WTC11 (cell line): ENCODE measurements at regions not wholly inside any gene's neighbourhood (a gene's known extent, or its start where the extent isn't known, plus 50 kb on each side); places are given as distances from the start of the nearest gene placed in this dataset.

Source experiments
- ATAC-seq: fragments of 200-7000 bp; cut with Tn5 transposase; 2 replicates; pipeline ENCODE4 v1.10.0; 2021; ENCODE audit warnings: mild to moderate bottlenecking, moderate library complexity
- CTCF ChIA-PET: fragments of 300-600 bp; sonication (Branson Sonifier 250); formaldehyde crosslinking; loops from one replicate; lab custom pipeline; 2021; ENCODE audit warnings: antibody characterized with exemption; lab: Charles Lee
- POLR2A ChIA-PET: fragments of 350-600 bp; sonication (Branson Sonifier 250); formaldehyde crosslinking; loops from one replicate; lab custom pipeline; 2021; ENCODE audit warnings: antibody characterized with exemption; lab: Charles Lee
- DNase-seq: peaks from one replicate; pipeline ENCODE4 v3.0.0; 2021; ENCODE audit warnings: low spot score
- H3K27ac Mint-ChIP-seq: 2 replicates; pipeline ENCODE4 v1.8.0; 2021; ENCODE audit warnings: mixed read lengths
- H3K27me3 Mint-ChIP-seq: 2 replicates; pipeline ENCODE4 v1.8.0; 2021; ENCODE audit warnings: low read depth, mild to moderate bottlenecking, moderate library complexity, mixed read lengths
- H3K36me3 Mint-ChIP-seq: 2 replicates; pipeline ENCODE4 v1.8.0; 2021; ENCODE audit warnings: mixed read lengths
- H3K4me1 Mint-ChIP-seq: 2 replicates; pipeline ENCODE4 v1.8.0; 2022; ENCODE audit warnings: mixed read lengths
- H3K4me3 Mint-ChIP-seq: 2 replicates; pipeline ENCODE4 v1.8.0; 2021; ENCODE audit warnings: mild to moderate bottlenecking, moderate library complexity, mixed read lengths
- H3K9me3 Mint-ChIP-seq: 2 replicates; pipeline ENCODE4 v1.8.0; 2021; ENCODE audit warnings: mixed read lengths
- E2F5 ChIP-seq: sonication (generic); formaldehyde crosslinking; IDR thresholded peaks from 2 replicates; pipeline ENCODE4 v1.8.1; 2022; ENCODE audit warnings: mild to moderate bottlenecking, moderate library complexity, missing genetic modification reagents
- HMGA2 ChIP-seq: fragments of 250-450 bp; sonication (Bioruptor Pico); IDR thresholded peaks from 2 replicates; pipeline ENCODE4 v1.4.0; 2021; ENCODE audit warnings: mild to moderate bottlenecking, moderate library complexity
- IRF1 ChIP-seq: sonication (generic); formaldehyde crosslinking; IDR thresholded peaks from 2 replicates; pipeline ENCODE4 v1.8.0; 2023; ENCODE audit warnings: missing genetic modification reagents
- MXD4 ChIP-seq: fragments of 250-450 bp; sonication (Bioruptor Pico); IDR thresholded peaks from 2 replicates; pipeline ENCODE4 v1.8.0; 2021; ENCODE audit warnings: mild to moderate bottlenecking, moderate library complexity, borderline replicate concordance
- NFE2L1 ChIP-seq: sonication (generic); formaldehyde crosslinking; IDR thresholded peaks from 2 replicates; pipeline ENCODE4 v1.8.1; 2023; ENCODE audit warnings: missing genetic modification reagents
- RELA ChIP-seq: sonication (generic); formaldehyde crosslinking; IDR thresholded peaks from 2 replicates; pipeline ENCODE4 v1.8.1; 2022; ENCODE audit warnings: missing genetic modification reagents, mild to moderate bottlenecking, borderline replicate concordance
- ZNF121 ChIP-seq: sonication (generic); formaldehyde crosslinking; IDR thresholded peaks from 2 replicates; pipeline ENCODE4 v1.8.0; 2023; ENCODE audit warnings: missing genetic modification reagents
- ZNF219 ChIP-seq: sonication (generic); formaldehyde crosslinking; IDR thresholded peaks from 2 replicates; pipeline ENCODE4 v1.8.0; 2023; ENCODE audit warnings: missing genetic modification reagents, mild to moderate bottlenecking, borderline replicate concordance
- ZNF232 ChIP-seq: sonication (generic); formaldehyde crosslinking; IDR thresholded peaks from 2 replicates; pipeline ENCODE4 v1.8.0; 2022; ENCODE audit warnings: mild to moderate bottlenecking, missing genetic modification reagents
- ZNF396 ChIP-seq: fragments of 250-450 bp; sonication (Bioruptor Pico); IDR thresholded peaks from 2 replicates; pipeline ENCODE4 v1.8.0; 2021; ENCODE audit warnings: mild to moderate bottlenecking, moderate library complexity, borderline replicate concordance
- ZSCAN18 ChIP-seq: fragments of 250-450 bp; sonication (Bioruptor Pico); IDR thresholded peaks from 2 replicates; pipeline ENCODE4 v2.1.2; 2022; ENCODE audit warnings: mild to moderate bottlenecking, moderate library complexity
- TF ChIP-seq, protein P1 (sequence below): sonication (generic); formaldehyde crosslinking; IDR thresholded peaks from 2 replicates; pipeline ENCODE4 v1.8.1; 2022; ENCODE audit warnings: low read depth, mild to moderate bottlenecking, moderate library complexity, missing genetic modification reagents, borderline replicate concordance
- TF ChIP-seq, protein P2 (sequence below): sonication (generic); formaldehyde crosslinking; conservative IDR thresholded peaks from 2 replicates; pipeline ENCODE4 v1.8.1; 2022; ENCODE audit warnings: mild to moderate bottlenecking, missing genetic modification reagents
- TF ChIP-seq, protein P3 (sequence below): fragments of 250-450 bp; sonication (Bioruptor Pico); IDR thresholded peaks from 2 replicates; pipeline ENCODE4 v1.8.0; 2021; ENCODE audit warnings: mild to moderate bottlenecking
- TF ChIP-seq, protein P4 (sequence below): sonication (generic); formaldehyde crosslinking; IDR thresholded peaks from 2 replicates; pipeline ENCODE4 v1.8.0; 2022; ENCODE audit warnings: missing genetic modification reagents

- no peak for TF ChIP-seq HMGA2 (CRISPR knock-in tag)
- TF ChIP-seq, protein P1, sequence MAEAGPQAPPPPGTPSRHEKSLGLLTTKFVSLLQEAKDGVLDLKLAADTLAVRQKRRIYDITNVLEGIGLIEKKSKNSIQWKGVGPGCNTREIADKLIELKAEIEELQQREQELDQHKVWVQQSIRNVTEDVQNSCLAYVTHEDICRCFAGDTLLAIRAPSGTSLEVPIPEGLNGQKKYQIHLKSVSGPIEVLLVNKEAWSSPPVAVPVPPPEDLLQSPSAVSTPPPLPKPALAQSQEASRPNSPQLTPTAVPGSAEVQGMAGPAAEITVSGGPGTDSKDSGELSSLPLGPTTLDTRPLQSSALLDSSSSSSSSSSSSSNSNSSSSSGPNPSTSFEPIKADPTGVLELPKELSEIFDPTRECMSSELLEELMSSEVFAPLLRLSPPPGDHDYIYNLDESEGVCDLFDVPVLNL (CRISPR knock-in tag): no peak
- TF ChIP-seq, protein P2, sequence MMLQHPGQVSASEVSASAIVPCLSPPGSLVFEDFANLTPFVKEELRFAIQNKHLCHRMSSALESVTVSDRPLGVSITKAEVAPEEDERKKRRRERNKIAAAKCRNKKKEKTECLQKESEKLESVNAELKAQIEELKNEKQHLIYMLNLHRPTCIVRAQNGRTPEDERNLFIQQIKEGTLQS: no peak
- TF ChIP-seq, protein P3, sequence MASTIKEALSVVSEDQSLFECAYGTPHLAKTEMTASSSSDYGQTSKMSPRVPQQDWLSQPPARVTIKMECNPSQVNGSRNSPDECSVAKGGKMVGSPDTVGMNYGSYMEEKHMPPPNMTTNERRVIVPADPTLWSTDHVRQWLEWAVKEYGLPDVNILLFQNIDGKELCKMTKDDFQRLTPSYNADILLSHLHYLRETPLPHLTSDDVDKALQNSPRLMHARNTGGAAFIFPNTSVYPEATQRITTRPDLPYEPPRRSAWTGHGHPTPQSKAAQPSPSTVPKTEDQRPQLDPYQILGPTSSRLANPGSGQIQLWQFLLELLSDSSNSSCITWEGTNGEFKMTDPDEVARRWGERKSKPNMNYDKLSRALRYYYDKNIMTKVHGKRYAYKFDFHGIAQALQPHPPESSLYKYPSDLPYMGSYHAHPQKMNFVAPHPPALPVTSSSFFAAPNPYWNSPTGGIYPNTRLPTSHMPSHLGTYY (CRISPR knock-in tag): no peak
- TF ChIP-seq IRF1 (CRISPR knock-in tag): no peak
- no peak for TF ChIP-seq ZNF121 (CRISPR knock-in tag)
- no peak for TF ChIP-seq E2F5
- H3K4me1 Mint-ChIP-seq: peaks cover 26% of the 10 kb centered on the region
- POLR2A ChIA-PET: no interaction called here
- H3K27me3 Mint-ChIP-seq: peaks cover 3% of the 10 kb centered on the region; the same call in 1 of the 2 replicates
- H3K36me3 Mint-ChIP-seq: peaks cover 9% of the 10 kb centered on the region
- ATAC-seq (no peak), DNase-seq (no peak)
- no peak overlapping the region for H3K4me3 Mint-ChIP-seq
- H3K27ac Mint-ChIP-seq: no peak overlapping the region
- CTCF ChIA-PET: no interaction called here
- H3K9me3 Mint-ChIP-seq: peaks cover 18% of the 10 kb centered on the region
These were observed 195.5 kb upstream of the C9orf72 start for GRCh38 chr9:27768781-27769180.

DNA sequence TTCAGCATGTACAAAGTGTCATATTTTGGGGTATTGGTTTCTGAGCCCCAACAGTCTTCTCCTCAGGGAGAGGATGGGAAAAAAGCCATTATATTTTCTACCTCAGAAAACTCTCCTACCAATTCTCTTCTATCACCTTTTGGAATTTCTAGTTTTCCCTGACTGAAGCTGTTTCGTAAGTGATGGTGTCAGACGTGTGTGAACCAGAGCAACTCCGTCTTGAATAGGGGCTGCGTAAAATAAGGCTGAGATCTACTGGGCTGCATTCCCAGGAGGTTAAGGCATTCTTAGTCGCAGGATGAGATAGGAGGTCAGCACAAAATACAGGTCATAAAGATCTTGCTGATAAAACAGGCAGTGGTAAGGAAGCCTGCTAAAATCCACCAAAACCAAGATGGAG lies 197.3 kb upstream of the C9orf72 start:
- CTCF ChIA-PET: no interaction called here
- 0 out of 2 replicates have a peak, but pooled peaks cover 6% of the 10 kb centered on the region for H3K36me3 Mint-ChIP-seq
- H3K27ac Mint-ChIP-seq: no peak overlapping the region
- DNase-seq: no peak
- no peaks in the 10 kb centered on the region for H3K27me3 Mint-ChIP-seq
- POLR2A ChIA-PET: no interaction called here
- H3K9me3 Mint-ChIP-seq: peaks cover 12% of the 10 kb centered on the region
- no peak overlapping the region for H3K4me3 Mint-ChIP-seq
- TF ChIP-seq ZNF396 (CRISPR knock-in tag) (peak; percentile 64; the same call in 1 of the 2 replicates), NFE2L1 (CRISPR knock-in tag) (no peak), ZSCAN18 (CRISPR knock-in tag) (0 out of 2 replicates have a peak, but pooled peaks have one; percentile 56), ZNF219 (CRISPR knock-in tag) (no peak), RELA (CRISPR knock-in tag) (no peak), ZNF232 (CRISPR knock-in tag) (no peak), MXD4 (CRISPR knock-in tag) (peak; percentile 82; the same call in 1 of the 2 replicates)
- TF ChIP-seq, protein P4, sequence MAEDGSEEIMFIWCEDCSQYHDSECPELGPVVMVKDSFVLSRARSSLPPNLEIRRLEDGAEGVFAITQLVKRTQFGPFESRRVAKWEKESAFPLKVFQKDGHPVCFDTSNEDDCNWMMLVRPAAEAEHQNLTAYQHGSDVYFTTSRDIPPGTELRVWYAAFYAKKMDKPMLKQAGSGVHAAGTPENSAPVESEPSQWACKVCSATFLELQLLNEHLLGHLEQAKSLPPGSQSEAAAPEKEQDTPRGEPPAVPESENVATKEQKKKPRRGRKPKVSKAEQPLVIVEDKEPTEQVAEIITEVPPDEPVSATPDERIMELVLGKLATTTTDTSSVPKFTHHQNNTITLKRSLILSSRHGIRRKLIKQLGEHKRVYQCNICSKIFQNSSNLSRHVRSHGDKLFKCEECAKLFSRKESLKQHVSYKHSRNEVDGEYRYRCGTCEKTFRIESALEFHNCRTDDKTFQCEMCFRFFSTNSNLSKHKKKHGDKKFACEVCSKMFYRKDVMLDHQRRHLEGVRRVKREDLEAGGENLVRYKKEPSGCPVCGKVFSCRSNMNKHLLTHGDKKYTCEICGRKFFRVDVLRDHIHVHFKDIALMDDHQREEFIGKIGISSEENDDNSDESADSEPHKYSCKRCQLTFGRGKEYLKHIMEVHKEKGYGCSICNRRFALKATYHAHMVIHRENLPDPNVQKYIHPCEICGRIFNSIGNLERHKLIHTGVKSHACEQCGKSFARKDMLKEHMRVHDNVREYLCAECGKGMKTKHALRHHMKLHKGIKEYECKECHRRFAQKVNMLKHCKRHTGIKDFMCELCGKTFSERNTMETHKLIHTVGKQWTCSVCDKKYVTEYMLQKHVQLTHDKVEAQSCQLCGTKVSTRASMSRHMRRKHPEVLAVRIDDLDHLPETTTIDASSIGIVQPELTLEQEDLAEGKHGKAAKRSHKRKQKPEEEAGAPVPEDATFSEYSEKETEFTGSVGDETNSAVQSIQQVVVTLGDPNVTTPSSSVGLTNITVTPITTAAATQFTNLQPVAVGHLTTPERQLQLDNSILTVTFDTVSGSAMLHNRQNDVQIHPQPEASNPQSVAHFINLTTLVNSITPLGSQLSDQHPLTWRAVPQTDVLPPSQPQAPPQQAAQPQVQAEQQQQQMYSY: no peak
- ATAC-seq: no peak
- peaks cover 16% of the 10 kb centered on the region for H3K4me1 Mint-ChIP-seq
